ENCODE measurements at regions not wholly inside any gene's neighbourhood (a gene's known extent, or its start where the extent isn't known, plus 50 kb on each side); places are given as distances from the start of the nearest gene placed in this dataset.

DNA sequence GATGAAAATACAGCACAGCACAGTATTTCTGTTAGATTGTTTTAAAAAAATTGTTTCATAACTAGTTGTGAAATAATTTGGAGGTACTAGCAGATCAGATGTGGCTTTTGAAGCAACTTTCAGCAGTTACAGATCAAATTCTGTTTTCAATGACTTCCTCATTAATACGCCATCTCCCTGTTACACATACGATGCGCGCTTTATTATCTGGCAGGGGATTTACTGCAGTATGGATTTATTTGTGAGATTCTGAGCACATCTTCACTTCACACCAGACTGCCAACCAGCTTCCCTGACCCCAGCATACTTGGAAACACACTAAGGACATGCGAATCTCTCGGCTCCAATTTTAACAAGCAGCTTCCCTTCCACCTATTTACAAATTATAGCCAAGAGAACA lies 235.5 kb upstream of the DIAPH2 start:
- TF ChIP-seq, protein P1, sequence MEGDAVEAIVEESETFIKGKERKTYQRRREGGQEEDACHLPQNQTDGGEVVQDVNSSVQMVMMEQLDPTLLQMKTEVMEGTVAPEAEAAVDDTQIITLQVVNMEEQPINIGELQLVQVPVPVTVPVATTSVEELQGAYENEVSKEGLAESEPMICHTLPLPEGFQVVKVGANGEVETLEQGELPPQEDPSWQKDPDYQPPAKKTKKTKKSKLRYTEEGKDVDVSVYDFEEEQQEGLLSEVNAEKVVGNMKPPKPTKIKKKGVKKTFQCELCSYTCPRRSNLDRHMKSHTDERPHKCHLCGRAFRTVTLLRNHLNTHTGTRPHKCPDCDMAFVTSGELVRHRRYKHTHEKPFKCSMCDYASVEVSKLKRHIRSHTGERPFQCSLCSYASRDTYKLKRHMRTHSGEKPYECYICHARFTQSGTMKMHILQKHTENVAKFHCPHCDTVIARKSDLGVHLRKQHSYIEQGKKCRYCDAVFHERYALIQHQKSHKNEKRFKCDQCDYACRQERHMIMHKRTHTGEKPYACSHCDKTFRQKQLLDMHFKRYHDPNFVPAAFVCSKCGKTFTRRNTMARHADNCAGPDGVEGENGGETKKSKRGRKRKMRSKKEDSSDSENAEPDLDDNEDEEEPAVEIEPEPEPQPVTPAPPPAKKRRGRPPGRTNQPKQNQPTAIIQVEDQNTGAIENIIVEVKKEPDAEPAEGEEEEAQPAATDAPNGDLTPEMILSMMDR (IDR thresholded peaks at IDR 0.05) = no peak
- TF ChIP-seq ZFX (IDR thresholded peaks at IDR 0.05; ENCODE audit: borderline replicate concordance) = no peak

All from 22Rv1 (cell line).